ENCODE measurements at regions not wholly inside any gene's neighbourhood (a gene's known extent, or its start where the extent isn't known, plus 50 kb on each side); places are given as distances from the start of the nearest gene placed in this dataset.

DNA sequence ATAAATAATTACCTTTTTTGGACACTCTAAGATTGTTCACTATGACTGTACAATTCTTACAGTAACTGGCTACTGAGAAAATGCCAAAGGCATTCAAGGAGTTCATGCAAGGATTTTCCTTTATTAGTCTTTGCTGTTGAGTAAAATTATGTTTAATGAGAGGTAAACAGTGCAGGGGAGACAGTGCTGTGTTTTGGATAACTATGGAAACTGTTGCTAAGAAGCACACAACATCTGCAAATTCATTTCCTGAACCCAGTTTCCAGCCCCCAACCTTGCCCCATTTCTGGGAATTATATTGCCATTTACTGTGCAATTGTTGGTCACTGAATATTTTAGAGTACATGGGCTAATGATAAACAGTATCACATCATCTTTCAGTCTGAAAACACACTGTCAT lies 1005.8 kb downstream of the TRHDE start (continued):
- TF ChIP-seq CTCF (IDR thresholded peaks at IDR 0.05; ENCODE audit: low read depth, low read length, missing input control): no peak

GRCh38 chr12:73301530-73301929 lies 1029.4 kb downstream of the TRHDE start:
- Histone ChIP-seq H3K9ac (ENCODE audit: low read depth in 1 of 2, low read length in 2 of 2) (no peak overlapping the region), H3K4me1 (ENCODE audit: control insufficient read depth in 4 of 4, insufficient read depth in 4 of 4, low read length in 3 of 4) (no peaks in the 10 kb centered on the region), H3K9me3 (ENCODE audit: control insufficient read depth in 4 of 4, low read length in 3 of 4) (no peaks in the 10 kb centered on the region), H3K36me3 (ENCODE audit: control insufficient read depth in 4 of 4, insufficient read depth in 3 of 4, low read depth in 1 of 4, low read length in 3 of 4) (no peaks in the 10 kb centered on the region), H3K4me3 (ENCODE audit: low read depth in 1 of 3, low read length in 3 of 3) (no peak overlapping the region), H3K27me3 (ENCODE audit: control insufficient read depth in 4 of 4, insufficient read depth in 4 of 4, low read length in 3 of 4) (no peaks in the 10 kb centered on the region), H3K27ac (ENCODE audit: low read depth in 1 of 2, low read length in 2 of 2) (no peak overlapping the region)
- 90% methylated on average over 2 of the region's 2 CpGs for WGBS
- DNase-seq (ENCODE audit: low spot score): no peak
- TF ChIP-seq, protein P1, sequence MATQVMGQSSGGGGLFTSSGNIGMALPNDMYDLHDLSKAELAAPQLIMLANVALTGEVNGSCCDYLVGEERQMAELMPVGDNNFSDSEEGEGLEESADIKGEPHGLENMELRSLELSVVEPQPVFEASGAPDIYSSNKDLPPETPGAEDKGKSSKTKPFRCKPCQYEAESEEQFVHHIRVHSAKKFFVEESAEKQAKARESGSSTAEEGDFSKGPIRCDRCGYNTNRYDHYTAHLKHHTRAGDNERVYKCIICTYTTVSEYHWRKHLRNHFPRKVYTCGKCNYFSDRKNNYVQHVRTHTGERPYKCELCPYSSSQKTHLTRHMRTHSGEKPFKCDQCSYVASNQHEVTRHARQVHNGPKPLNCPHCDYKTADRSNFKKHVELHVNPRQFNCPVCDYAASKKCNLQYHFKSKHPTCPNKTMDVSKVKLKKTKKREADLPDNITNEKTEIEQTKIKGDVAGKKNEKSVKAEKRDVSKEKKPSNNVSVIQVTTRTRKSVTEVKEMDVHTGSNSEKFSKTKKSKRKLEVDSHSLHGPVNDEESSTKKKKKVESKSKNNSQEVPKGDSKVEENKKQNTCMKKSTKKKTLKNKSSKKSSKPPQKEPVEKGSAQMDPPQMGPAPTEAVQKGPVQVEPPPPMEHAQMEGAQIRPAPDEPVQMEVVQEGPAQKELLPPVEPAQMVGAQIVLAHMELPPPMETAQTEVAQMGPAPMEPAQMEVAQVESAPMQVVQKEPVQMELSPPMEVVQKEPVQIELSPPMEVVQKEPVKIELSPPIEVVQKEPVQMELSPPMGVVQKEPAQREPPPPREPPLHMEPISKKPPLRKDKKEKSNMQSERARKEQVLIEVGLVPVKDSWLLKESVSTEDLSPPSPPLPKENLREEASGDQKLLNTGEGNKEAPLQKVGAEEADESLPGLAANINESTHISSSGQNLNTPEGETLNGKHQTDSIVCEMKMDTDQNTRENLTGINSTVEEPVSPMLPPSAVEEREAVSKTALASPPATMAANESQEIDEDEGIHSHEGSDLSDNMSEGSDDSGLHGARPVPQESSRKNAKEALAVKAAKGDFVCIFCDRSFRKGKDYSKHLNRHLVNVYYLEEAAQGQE (IDR thresholded peaks at IDR 0.05): no peak
- TF ChIP-seq GABPA (IDR thresholded peaks at IDR 0.05 in 1 of 2, conservative IDR thresholded peaks at IDR 0.05 in 1 of 2) (no peak), HNF4A (conservative IDR thresholded peaks at IDR 0.05) (no peak)

- no peak for DNase-seq (ENCODE audit: low spot score)
- Histone ChIP-seq H3K27me3 (ENCODE audit: control insufficient read depth in 4 of 4, insufficient read depth in 4 of 4, low read length in 3 of 4) (no peaks in the 10 kb centered on the region), H3K4me3 (ENCODE audit: low read depth in 1 of 3, low read length in 3 of 3) (no peak overlapping the region), H3K27ac (ENCODE audit: low read depth in 1 of 2, low read length in 2 of 2) (no peak overlapping the region), H3K9ac (ENCODE audit: low read depth in 1 of 2, low read length in 2 of 2) (no peak overlapping the region), H3K4me1 (ENCODE audit: control insufficient read depth in 4 of 4, insufficient read depth in 4 of 4, low read length in 3 of 4) (peaks cover 0 to 3% (median 1%) of the 10 kb centered on the region in 4 donors), H3K36me3 (ENCODE audit: control insufficient read depth in 4 of 4, insufficient read depth in 3 of 4, low read depth in 1 of 4, low read length in 3 of 4) (no peaks in the 10 kb centered on the region), H3K9me3 (ENCODE audit: control insufficient read depth in 4 of 4, low read length in 3 of 4) (peaks cover 0 to 2% (median 0%) of the 10 kb centered on the region in 4 donors)
- 79% methylated on average over 2 of the region's 2 CpGs for WGBS
- TF ChIP-seq GABPA (IDR thresholded peaks at IDR 0.05 in 1 of 2, conservative IDR thresholded peaks at IDR 0.05 in 1 of 2) (no peak), RAD21 (IDR thresholded peaks at IDR 0.05) (no peak), TAF1 (conservative IDR thresholded peaks at IDR 0.05) (no peak), RXRA (IDR thresholded peaks at IDR 0.05) (no peak), SP1 (IDR thresholded peaks at IDR 0.05) (no peak), CTCF (IDR thresholded peaks at IDR 0.05; ENCODE audit: low read depth, low read length, missing input control) (no peak), FOXA1 (IDR thresholded peaks at IDR 0.05) (no peak), JUND (IDR thresholded peaks at IDR 0.05) (no peak), FOXA2 (IDR thresholded peaks at IDR 0.05) (no peak), ZBTB33 (IDR thresholded peaks at IDR 0.05) (no peak), YY1 (IDR thresholded peaks at IDR 0.05) (no peak), HNF4G (IDR thresholded peaks at IDR 0.05) (no peak), HNF4A (conservative IDR thresholded peaks at IDR 0.05) (no peak), NR2F2 (IDR thresholded peaks at IDR 0.05) (no peak), MAX (IDR thresholded peaks at IDR 0.05) (no peak)
- TF ChIP-seq, protein P1 (IDR thresholded peaks at IDR 0.05): no peak
- TF ChIP-seq, protein P2, sequence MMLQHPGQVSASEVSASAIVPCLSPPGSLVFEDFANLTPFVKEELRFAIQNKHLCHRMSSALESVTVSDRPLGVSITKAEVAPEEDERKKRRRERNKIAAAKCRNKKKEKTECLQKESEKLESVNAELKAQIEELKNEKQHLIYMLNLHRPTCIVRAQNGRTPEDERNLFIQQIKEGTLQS (IDR thresholded peaks at IDR 0.05): no peak
Observed at GRCh38 chr12:73307260-73307659, 1035.1 kb downstream of the TRHDE start.
